ENCODE measurements at regions not wholly inside any gene's neighbourhood (a gene's known extent, or its start where the extent isn't known, plus 50 kb on each side); places are given as distances from the start of the nearest gene placed in this dataset.

DNA sequence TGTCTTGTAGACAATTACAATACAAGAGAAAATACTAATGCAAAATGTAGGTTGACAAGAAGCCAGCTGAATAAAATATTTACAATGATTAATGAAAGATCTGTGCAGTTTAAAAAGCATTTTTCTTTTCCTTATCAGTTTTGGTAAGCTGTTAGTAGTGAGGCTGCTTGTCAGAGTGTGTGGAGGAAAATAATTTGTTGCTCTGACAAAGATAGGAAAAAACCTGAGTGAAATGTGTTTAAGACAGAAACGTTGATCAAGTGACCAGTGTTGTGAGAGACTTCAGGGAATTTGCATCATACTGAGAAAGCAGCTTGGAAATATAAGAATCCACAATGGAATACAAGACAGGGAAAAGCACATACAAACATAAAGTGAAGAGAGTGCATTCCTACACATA is 360.3 kb upstream of the CDH18 start:
- Histone ChIP-seq H3K4me3 (no peak overlapping the region), H3K27me3 (no peaks in the 10 kb centered on the region), H3K4me1 (no peaks in the 10 kb centered on the region), H3K36me3 (no peaks in the 10 kb centered on the region), H3K27ac (no peak overlapping the region), H3K9me3 (peaks cover 0 to 28% (median 6%) of the 10 kb centered on the region in 12 donors)
- ATAC-seq, result no peak
- no peak for DNase-seq
- 29 to 51% (median 37%) methylated on average over 1 of the region's 1 CpG for WGBS, 4 donors
- TF ChIP-seq, protein P1, sequence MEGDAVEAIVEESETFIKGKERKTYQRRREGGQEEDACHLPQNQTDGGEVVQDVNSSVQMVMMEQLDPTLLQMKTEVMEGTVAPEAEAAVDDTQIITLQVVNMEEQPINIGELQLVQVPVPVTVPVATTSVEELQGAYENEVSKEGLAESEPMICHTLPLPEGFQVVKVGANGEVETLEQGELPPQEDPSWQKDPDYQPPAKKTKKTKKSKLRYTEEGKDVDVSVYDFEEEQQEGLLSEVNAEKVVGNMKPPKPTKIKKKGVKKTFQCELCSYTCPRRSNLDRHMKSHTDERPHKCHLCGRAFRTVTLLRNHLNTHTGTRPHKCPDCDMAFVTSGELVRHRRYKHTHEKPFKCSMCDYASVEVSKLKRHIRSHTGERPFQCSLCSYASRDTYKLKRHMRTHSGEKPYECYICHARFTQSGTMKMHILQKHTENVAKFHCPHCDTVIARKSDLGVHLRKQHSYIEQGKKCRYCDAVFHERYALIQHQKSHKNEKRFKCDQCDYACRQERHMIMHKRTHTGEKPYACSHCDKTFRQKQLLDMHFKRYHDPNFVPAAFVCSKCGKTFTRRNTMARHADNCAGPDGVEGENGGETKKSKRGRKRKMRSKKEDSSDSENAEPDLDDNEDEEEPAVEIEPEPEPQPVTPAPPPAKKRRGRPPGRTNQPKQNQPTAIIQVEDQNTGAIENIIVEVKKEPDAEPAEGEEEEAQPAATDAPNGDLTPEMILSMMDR (IDR thresholded peaks at IDR 0.05), result no peak
- no peak for TF ChIP-seq POLR2A (IDR thresholded peaks at IDR 0.05)
- intact Hi-C loops (cut with DNase I), result no loop called here

DNA sequence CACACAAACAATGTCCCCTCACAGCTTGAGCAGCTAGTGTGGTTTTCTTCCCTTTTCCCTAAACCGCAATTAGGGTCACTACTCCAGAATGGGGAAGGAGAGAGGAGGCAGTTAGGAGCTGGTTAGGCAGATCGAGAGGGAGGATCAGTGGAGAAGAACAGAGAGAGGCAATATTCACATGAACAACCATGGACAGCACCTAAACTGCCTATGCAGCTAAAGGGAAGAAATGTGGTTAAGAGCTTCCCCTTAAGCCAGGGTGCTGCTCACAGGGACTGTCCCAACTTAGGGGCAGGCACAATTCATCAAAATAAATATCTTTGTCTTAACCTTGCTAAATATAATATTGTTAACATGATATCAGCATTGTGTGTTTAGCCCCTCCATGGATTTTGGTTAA is 359.3 kb upstream of the CDH18 start:
- no peak overlapping the region for H3K4me3 ChIP-seq
- DNase-seq, result no peak
- TF ChIP-seq, protein P1 (IDR thresholded peaks at IDR 0.05), result no peak
- TF ChIP-seq POLR2A (IDR thresholded peaks at IDR 0.05), result no peak
- no peaks in the 10 kb centered on the region for H3K36me3 ChIP-seq
- peaks cover 0 to 28% (median 6%) of the 10 kb centered on the region in 12 donors for H3K9me3 ChIP-seq
- WGBS, 4 donors, result 70 to 76% (median 75%) methylated on average over 2 of the region's 2 CpGs
- no peaks in the 10 kb centered on the region for H3K27me3 ChIP-seq
- intact Hi-C loops (cut with DNase I), result no loop called here
- no peaks in the 10 kb centered on the region for H3K4me1 ChIP-seq
- ATAC-seq, result no peak
- H3K27ac ChIP-seq, result no peak overlapping the region

DNA sequence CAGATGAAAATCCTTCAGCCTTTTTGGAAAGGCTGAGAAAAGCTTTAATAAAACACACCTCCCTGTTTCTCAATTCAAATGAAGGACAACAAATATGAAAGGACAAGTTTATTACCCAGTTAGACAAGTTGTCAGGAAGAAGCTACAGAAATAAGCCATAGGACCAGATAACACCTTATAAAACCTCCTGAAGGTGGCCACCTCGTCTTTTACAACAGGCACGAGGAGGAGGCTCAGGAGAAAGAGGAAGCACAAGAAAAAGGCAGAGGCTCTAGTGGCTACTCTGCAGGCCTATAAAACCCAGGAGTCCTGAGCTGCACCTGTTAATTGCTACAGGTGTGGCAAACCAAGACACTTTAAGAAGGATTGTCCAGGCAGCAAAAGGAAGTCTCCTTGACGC is 352.1 kb upstream of the CDH18 start:
- Histone ChIP-seq H3K36me3 (no peaks in the 10 kb centered on the region), H3K4me1 (no peaks in the 10 kb centered on the region), H3K9me3 (peaks cover 0 to 15% (median 0%) of the 10 kb centered on the region in 12 donors), H3K27me3 (no peaks in the 10 kb centered on the region), H3K4me3 (no peak overlapping the region), H3K27ac (no peak overlapping the region)
- DNase-seq (no peak), ATAC-seq (no peak)
- WGBS, 4 donors, result 44 to 61% (median 54%) methylated on average over 3 of the region's 3 CpGs
- intact Hi-C loops (cut with DNase I), result no loop called here
- TF ChIP-seq, protein P1 (IDR thresholded peaks at IDR 0.05), result no peak
- no peak for TF ChIP-seq POLR2A (IDR thresholded peaks at IDR 0.05)

DNA sequence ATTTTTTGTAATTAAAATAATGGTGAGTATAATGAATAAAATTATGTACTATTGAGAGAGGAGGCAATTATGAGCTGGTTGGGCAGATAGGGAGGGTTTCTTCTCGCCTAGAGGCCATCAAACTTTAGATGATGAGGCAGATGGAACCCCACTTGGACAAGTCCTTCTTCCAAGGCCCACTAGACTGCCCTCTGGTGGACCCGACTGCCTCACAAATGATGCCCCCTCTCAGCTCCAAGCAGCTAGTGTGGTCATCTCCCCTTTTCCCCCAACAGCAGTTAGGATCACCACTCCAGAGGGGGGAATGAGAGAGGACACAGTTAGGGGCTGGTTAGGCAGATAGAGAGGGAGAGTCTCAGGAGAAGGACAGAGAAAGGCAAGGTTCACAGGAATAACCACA is 348.0 kb upstream of the CDH18 start:
- Histone ChIP-seq H3K27ac (no peak overlapping the region), H3K4me1 (no peaks in the 10 kb centered on the region), H3K36me3 (no peaks in the 10 kb centered on the region), H3K9me3 (peaks cover 0 to 14% (median 0%) of the 10 kb centered on the region in 12 donors), H3K27me3 (no peaks in the 10 kb centered on the region), H3K4me3 (no peak overlapping the region)
- 51 to 65% (median 56%) methylated on average over 2 of the region's 2 CpGs for WGBS, 4 donors
- TF ChIP-seq POLR2A (IDR thresholded peaks at IDR 0.05), result no peak
- TF ChIP-seq, protein P1 (IDR thresholded peaks at IDR 0.05), result no peak
- DNase-seq, result no peak
- ATAC-seq, result no peak
- intact Hi-C loops (cut with DNase I), result no loop called here
